BLaER1 treated with 17β-estradiol and CSF1 and Interleukin-3, amounts not matched to agents 10 nM and 100 nM (cell line): ENCODE measurements at regions not wholly inside any gene's neighbourhood (a gene's known extent, or its start where the extent isn't known, plus 50 kb on each side); places are given as distances from the start of the nearest gene placed in this dataset.

Source experiments
- H3K27ac ChIP-seq, 11 experiments: shearing (Covaris generic); formaldehyde crosslinking; 2 replicates each; pipeline ENCODE4 v1.8.1; 2022
- H3K27me3 ChIP-seq, 11 experiments: shearing (Covaris generic); formaldehyde crosslinking; 2 replicates each; pipeline ENCODE4 v1.8.1; 2022
- H3K36me3 ChIP-seq, 11 experiments: shearing (Covaris generic); formaldehyde crosslinking; 2 replicates each; pipeline ENCODE4 v1.8.1; 2022
- H3K4me1 ChIP-seq, 10 experiments: shearing (Covaris generic); formaldehyde crosslinking; 2 replicates each; pipeline ENCODE4 v1.8.1; 2022
- H3K4me2 ChIP-seq, 11 experiments: shearing (Covaris generic); formaldehyde crosslinking; 2 replicates each; pipeline ENCODE4 v1.8.1; 2022
- H3K4me3 ChIP-seq, 10 experiments: shearing (Covaris generic); formaldehyde crosslinking; 2 replicates each; pipeline ENCODE4 v1.8.1; 2022
- H3K9ac ChIP-seq, 11 experiments: shearing (Covaris generic); formaldehyde crosslinking; 2 replicates each; pipeline ENCODE4 v1.8.1; 2022
- H3K9me3 ChIP-seq, 11 experiments: shearing (Covaris generic); formaldehyde crosslinking; replicated peaks in 1 of 11; 2 replicates each; pipeline ENCODE4 v1.8.1; 2022
- H4K20me1 ChIP-seq, 11 experiments: shearing (Covaris generic); formaldehyde crosslinking; 2 replicates each; pipeline ENCODE4 v1.8.1; 2022
- Cebpa-rat ChIP-seq, 11 experiments: shearing (Covaris generic); IDR thresholded peaks; 2 replicates each; pipeline ENCODE4 v1.8.1; 2022

DNA sequence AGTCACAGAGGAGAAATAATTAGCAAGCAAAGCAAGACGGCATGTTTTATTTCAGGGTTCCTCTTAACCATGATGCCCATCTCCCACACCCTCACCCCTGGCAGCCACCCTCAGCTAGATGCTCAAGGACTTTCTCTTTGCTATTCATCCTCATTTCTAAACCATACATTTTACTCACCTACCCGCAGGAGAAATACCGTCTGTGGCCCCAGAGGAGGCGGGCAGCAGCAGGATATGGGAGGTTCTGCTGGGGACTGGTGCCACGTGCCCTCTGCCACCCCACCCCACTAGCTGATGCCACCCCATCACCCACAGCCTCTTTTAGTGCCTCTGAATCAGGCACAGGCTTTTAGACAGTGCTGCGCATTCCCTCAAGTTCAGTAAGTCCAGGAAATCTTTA, 168.7 kb upstream of the ITGB1 start:
- Histone ChIP-seq H3K4me3 (no peak overlapping the region), H3K9ac (no peak overlapping the region), H3K4me1 (peaks cover 5 to 30% (median 24%) of the 10 kb centered on the region in 10 experiments; a peak in 17 of 20 replicates), H3K9me3 (0 out of 22 replicates have a peak, but pooled peaks cover 0 to 8% (median 0%) of the 10 kb centered on the region in 11 experiments), H3K27me3 (no peaks in the 10 kb centered on the region), H3K36me3 (no peaks in the 10 kb centered on the region), H3K27ac (no peak overlapping the region; a peak in 1 of 22 replicates), H4K20me1 (no peaks in the 10 kb centered on the region), H3K4me2 (peak overlapping the region in 8 of 11 experiments; percentile 22 to 75 (median 49); a peak in 7 of 22 replicates)
- TF ChIP-seq Cebpa-rat (IDR thresholded peaks at IDR 0.05): no peak

DNA sequence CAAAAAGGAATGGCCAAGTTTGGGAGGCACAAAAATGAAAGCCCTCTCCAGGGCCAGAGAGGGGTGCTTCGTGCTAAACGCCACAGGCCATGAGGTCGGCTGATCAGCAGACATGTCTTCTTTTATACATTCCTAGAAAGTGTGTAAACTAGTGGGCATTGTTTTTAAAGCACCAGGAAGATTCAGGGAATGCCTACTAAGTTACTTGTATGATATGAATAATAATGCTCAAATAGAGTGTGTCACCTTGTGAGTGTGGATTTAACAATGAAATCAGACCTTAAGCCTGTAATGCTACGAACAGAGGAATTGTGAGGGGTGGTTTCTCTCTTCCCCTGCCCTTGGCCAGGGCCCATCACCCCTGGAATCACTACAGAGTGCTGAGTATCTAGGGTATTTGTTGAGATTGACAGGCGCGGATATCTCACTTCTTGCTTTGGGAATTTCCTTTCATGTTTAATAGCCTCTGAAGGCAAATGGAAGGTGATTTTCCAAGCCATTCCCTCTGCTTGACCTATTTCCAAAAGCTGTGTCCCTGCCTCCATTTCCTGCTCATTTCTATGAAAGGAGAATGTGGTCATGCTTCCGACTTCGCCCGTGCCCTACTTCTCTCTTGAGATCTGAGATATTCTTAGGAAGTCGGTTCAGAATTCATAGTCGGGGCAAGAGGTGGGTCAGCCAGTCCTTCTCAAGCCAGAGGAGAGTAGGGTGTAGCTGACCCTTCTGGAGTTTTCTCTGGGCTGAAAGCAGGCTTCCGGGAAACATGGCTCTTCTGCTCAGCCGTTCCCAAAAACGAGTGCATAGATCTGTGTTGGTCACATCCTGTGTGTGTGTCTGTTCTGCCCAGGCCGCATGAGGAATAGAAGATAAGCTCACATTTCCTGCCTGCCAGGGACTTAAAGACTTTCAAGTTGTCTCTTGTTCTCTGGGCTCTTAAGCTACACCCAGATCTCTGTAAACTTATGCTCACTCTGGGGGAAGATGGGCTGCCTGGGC, 167.8 kb upstream of the ITGB1 start:
- Histone ChIP-seq H3K4me1 (peaks cover 5 to 30% (median 24%) of the 10 kb centered on the region in 10 experiments; a peak in 17 of 20 replicates), H3K9me3 (0 out of 22 replicates have a peak, but pooled peaks cover 0 to 8% (median 0%) of the 10 kb centered on the region in 11 experiments), H3K36me3 (no peaks in the 10 kb centered on the region), H3K27ac (peak overlapping the region in 1 of 11 experiments; percentile 14; a peak in 2 of 22 replicates), H3K4me3 (no peak overlapping the region), H4K20me1 (no peaks in the 10 kb centered on the region), H3K9ac (no peak overlapping the region), H3K4me2 (peak overlapping the region; percentile 22 to 76 (median 61); a peak in 21 of 22 replicates), H3K27me3 (no peaks in the 10 kb centered on the region)
- no peak for TF ChIP-seq Cebpa-rat (IDR thresholded peaks at IDR 0.05)

GRCh38 chr10:33125111-33125510, 167.1 kb upstream of the ITGB1 start:
- 0 out of 22 replicates have a peak, but pooled peaks cover 0 to 8% (median 0%) of the 10 kb centered on the region in 11 experiments for H3K9me3 ChIP-seq
- no peak for TF ChIP-seq Cebpa-rat (IDR thresholded peaks at IDR 0.05)
- H3K36me3 ChIP-seq: no peaks in the 10 kb centered on the region
- no peaks in the 10 kb centered on the region for H3K27me3 ChIP-seq
- H3K4me2 ChIP-seq: peak overlapping the region in 8 of 11 experiments; percentile 21 to 76 (median 68); a peak in 17 of 22 replicates
- peaks cover 5 to 30% (median 24%) of the 10 kb centered on the region in 10 experiments; a peak in 17 of 20 replicates for H3K4me1 ChIP-seq
- no peak overlapping the region for H3K27ac ChIP-seq
- H3K4me3 ChIP-seq: no peak overlapping the region
- H4K20me1 ChIP-seq: no peaks in the 10 kb centered on the region
- H3K9ac ChIP-seq: peak overlapping the region in 1 of 11 experiments; percentile 12; a peak in 1 of 22 replicates

DNA sequence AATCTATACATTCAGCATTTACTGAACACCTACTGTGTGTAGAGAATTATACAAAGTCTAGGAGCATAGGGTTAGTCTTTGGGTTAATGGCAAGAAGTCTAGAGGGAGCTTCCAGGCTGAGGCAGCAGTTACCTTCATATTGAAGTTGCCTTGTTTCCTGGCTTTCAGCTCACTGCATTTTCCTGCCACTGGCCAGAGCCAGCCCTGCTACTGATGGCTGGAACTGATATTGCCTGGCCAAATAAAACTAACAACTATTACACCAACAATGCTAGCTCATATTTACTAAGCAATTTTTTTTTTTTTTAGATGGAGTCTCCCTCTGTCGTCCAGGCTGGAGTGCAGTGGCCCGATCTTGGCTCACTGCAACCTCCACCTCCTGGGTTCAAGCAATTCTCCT, 165.7 kb upstream of the ITGB1 start:
- Histone ChIP-seq H3K4me2 (no peak overlapping the region), H3K4me3 (no peak overlapping the region), H3K27me3 (no peaks in the 10 kb centered on the region), H3K9ac (no peak overlapping the region), H3K27ac (no peak overlapping the region), H3K9me3 (0 out of 22 replicates have a peak, but pooled peaks cover 0 to 8% (median 0%) of the 10 kb centered on the region in 11 experiments), H3K36me3 (no peaks in the 10 kb centered on the region), H3K4me1 (peaks cover 5 to 30% (median 24%) of the 10 kb centered on the region in 10 experiments; a peak in 17 of 20 replicates), H4K20me1 (no peaks in the 10 kb centered on the region)
- no peak for TF ChIP-seq Cebpa-rat (IDR thresholded peaks at IDR 0.05)

DNA sequence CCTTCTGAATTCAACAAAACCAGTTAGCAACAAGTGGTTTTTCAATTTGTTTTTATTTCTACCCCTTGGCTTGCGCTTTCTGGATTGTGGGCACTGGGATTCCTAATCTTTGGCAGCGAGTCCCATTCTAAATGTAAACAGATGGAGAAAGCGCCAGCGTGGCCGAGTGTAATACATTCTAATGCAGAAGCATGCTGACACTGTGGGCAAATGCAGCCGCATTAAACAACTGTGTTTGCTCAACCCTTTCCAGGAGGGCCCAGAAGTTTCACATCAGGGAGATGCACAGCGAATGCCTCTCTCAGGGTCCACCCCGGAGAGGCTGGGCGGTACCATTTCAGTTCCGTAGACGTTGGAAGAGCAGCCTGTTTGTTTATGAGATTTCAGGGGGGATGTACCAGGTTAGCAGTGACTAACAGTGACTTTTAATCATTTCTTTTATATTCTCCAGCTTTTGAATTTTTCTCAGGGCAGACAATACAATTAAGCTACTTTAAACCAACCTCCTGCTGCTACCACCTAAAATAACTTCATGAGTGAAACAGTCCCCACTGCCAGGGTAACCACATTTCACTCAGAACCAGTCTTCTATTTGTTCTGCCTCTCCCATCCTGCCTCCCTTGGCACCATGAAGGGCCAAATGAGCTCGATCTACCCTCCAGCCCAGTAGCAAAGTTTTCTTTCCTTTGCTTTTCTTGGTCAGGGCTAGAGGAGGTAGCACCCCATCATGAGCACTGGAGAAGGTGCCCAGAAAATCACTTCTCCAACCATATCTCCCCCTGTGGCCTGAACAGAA, 164.2 kb upstream of the ITGB1 start:
- Histone ChIP-seq H3K9ac (no peak overlapping the region), H4K20me1 (no peaks in the 10 kb centered on the region), H3K4me1 (peaks cover 5 to 41% (median 36%) of the 10 kb centered on the region in 10 experiments; a peak in 19 of 20 replicates), H3K9me3 (peaks cover 0 to 8% (median 0%) of the 10 kb centered on the region in 11 experiments; a peak in 1 of 22 replicates), H3K36me3 (no peaks in the 10 kb centered on the region), H3K4me3 (no peak overlapping the region), H3K27ac (no peak overlapping the region), H3K27me3 (no peaks in the 10 kb centered on the region), H3K4me2 (no peak overlapping the region)
- TF ChIP-seq Cebpa-rat (IDR thresholded peaks at IDR 0.05): no peak

DNA sequence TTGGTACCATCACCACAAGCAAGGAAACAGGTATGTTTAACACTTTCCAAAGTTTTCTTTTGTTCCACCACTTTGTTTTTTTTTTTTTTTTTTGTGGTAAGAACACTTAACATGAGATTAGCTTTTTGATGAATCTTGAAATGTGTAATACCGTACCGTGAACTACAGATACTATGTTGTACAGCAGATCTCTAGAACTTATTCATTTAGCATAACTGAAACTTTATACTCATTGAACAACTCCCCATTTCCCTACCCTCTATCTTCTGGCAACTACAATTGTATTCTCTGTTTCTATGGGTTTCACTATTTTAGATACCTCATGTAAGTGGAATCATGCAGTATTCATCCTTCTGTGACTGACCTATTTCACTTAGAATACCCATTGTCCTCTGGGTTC, 162.7 kb upstream of the ITGB1 start:
- Histone ChIP-seq H4K20me1 (no peaks in the 10 kb centered on the region), H3K27ac (no peak overlapping the region), H3K9ac (no peak overlapping the region), H3K4me3 (no peak overlapping the region), H3K36me3 (no peaks in the 10 kb centered on the region), H3K9me3 (peaks cover 0 to 8% (median 0%) of the 10 kb centered on the region in 11 experiments; a peak in 1 of 22 replicates), H3K4me1 (peaks cover 7 to 45% (median 35%) of the 10 kb centered on the region in 10 experiments; a peak in 18 of 20 replicates), H3K27me3 (no peaks in the 10 kb centered on the region), H3K4me2 (no peak overlapping the region)
- no peak for TF ChIP-seq Cebpa-rat (IDR thresholded peaks at IDR 0.05)

DNA sequence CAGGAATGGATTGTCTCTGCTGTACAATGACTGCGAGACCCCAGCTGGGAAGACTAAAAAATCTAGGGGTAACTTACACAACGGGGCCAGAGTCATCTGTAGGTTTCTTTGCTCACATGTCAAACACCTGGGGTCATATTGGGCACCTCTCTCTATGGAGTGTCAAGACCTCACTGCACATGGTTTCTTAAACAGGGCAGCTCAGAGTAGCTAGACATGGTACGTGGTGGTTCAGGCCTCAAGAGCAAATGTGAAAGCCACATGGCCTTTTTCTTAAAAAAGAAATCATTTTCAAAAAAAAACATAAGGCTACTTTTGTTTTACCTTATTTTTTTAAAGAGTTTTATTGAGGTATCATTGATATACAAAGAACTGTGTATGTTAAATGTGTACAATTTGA, 162.2 kb upstream of the ITGB1 start:
- peaks cover 0 to 8% (median 0%) of the 10 kb centered on the region in 11 experiments; a peak in 1 of 22 replicates for H3K9me3 ChIP-seq
- H3K4me3 ChIP-seq: no peak overlapping the region
- H3K36me3 ChIP-seq: no peaks in the 10 kb centered on the region
- no peak overlapping the region for H3K27ac ChIP-seq
- no peaks in the 10 kb centered on the region for H4K20me1 ChIP-seq
- TF ChIP-seq Cebpa-rat (IDR thresholded peaks at IDR 0.05): no peak
- H3K27me3 ChIP-seq: no peaks in the 10 kb centered on the region
- peaks cover 10 to 45% (median 35%) of the 10 kb centered on the region in 10 experiments; a peak in 17 of 20 replicates for H3K4me1 ChIP-seq
- H3K9ac ChIP-seq: no peak overlapping the region
- no peak overlapping the region for H3K4me2 ChIP-seq

- H3K4me2 ChIP-seq: peak overlapping the region; percentile 4 to 48 (median 33); a peak in 20 of 22 replicates
- no peaks in the 10 kb centered on the region for H4K20me1 ChIP-seq
- no peak overlapping the region for H3K9ac ChIP-seq
- no peaks in the 10 kb centered on the region for H3K27me3 ChIP-seq
- TF ChIP-seq Cebpa-rat (IDR thresholded peaks at IDR 0.05): no peak
- H3K4me1 ChIP-seq: peaks cover 26 to 54% (median 43%) of the 10 kb centered on the region in 10 experiments
- no peaks in the 10 kb centered on the region for H3K36me3 ChIP-seq
- H3K4me3 ChIP-seq: no peak overlapping the region
- H3K9me3 ChIP-seq: peaks cover 0 to 8% (median 0%) of the 10 kb centered on the region in 11 experiments; a peak in 2 of 22 replicates
- peak overlapping the region in 2 of 11 experiments; percentile 20 to 34; a peak in 4 of 22 replicates for H3K27ac ChIP-seq
Observed at GRCh38 chr10:33117816-33118215, 159.8 kb upstream of the ITGB1 start.
